NCI-H2171 (cell line): ENCODE measurements at regions not wholly inside any gene's neighbourhood (a gene's known extent, or its start where the extent isn't known, plus 50 kb on each side); places are given as distances from the start of the nearest gene placed in this dataset.
"Not testable (repeated sequence)": the region's sequence is repeated elsewhere in the genome, so short reads cannot be mapped to it uniquely, and the experiment has no call there.

Experiments
- DNase-seq: peaks from one replicate; lab custom pipeline; 2025; lab: John Stamatoyannopoulos, UW

- no peak for DNase-seq
Measured at GRCh38 chr11:103731670-103732069, 304.8 kb upstream of the DDI1 start.

GRCh38 chr11:103733889-103734288 lies 302.6 kb upstream of the DDI1 start:
- no peak for DNase-seq

GRCh38 chr11:103735497-103736032 lies 300.9 kb upstream of the DDI1 start:
- no peak for DNase-seq

- no peak for DNase-seq
Measured at GRCh38 chr11:103736315-103737036, 300.0 kb upstream of the DDI1 start.

- no peak for DNase-seq
Measured at GRCh38 chr11:103737037-103737622, 299.3 kb upstream of the DDI1 start.

- no peak for DNase-seq
Measured at GRCh38 chr11:103737747-103738146, 298.7 kb upstream of the DDI1 start.

- not testable (repeated sequence) for DNase-seq
Measured at GRCh38 chr11:103739074-103739796, 297.2 kb upstream of the DDI1 start.

- no peak for DNase-seq
Measured at GRCh38 chr11:103744496-103745153, 291.8 kb upstream of the DDI1 start.

GRCh38 chr11:103749158-103749557 lies 287.3 kb upstream of the DDI1 start:
- no peak for DNase-seq

- no peak for DNase-seq
Measured at GRCh38 chr11:103768816-103769215, 267.6 kb upstream of the DDI1 start.

- no peak for DNase-seq
Measured at GRCh38 chr11:103773059-103773458, 263.4 kb upstream of the DDI1 start.

GRCh38 chr11:103773537-103773936 lies 262.9 kb upstream of the DDI1 start:
- no peak for DNase-seq

GRCh38 chr11:103779054-103779453 lies 257.4 kb upstream of the DDI1 start:
- no peak for DNase-seq

- DNase-seq = no peak
Measured at GRCh38 chr11:103789952-103790351, 246.5 kb upstream of the DDI1 start.

GRCh38 chr11:103792981-103793468 lies 243.4 kb upstream of the DDI1 start:
- DNase-seq = no peak

GRCh38 chr11:103794262-103794661 lies 242.2 kb upstream of the DDI1 start:
- no peak for DNase-seq

- no peak for DNase-seq
Measured at GRCh38 chr11:103798026-103798425, 238.4 kb upstream of the DDI1 start.

- no peak for DNase-seq
Measured at GRCh38 chr11:103798446-103798845, 238.0 kb upstream of the DDI1 start.

GRCh38 chr11:103800406-103801114 lies 235.9 kb upstream of the DDI1 start:
- no peak for DNase-seq

- DNase-seq = no peak
Measured at GRCh38 chr11:103803062-103803461, 233.4 kb upstream of the DDI1 start.

- no peak for DNase-seq
Measured at GRCh38 chr11:103805688-103806009, 230.8 kb upstream of the DDI1 start.
